HPDE6-E6E7 (cell line): ENCODE measurements at regions not wholly inside any gene's neighbourhood (a gene's known extent, or its start where the extent isn't known, plus 50 kb on each side); places are given as distances from the start of the nearest gene placed in this dataset.

ENCODE experiments used
- DNase-seq: peaks from one replicate; pipeline ENCODE4 v3.0.0; 2011; ENCODE audit warnings: missing footprints; ENCODE audit errors: extremely low spot score

DNA sequence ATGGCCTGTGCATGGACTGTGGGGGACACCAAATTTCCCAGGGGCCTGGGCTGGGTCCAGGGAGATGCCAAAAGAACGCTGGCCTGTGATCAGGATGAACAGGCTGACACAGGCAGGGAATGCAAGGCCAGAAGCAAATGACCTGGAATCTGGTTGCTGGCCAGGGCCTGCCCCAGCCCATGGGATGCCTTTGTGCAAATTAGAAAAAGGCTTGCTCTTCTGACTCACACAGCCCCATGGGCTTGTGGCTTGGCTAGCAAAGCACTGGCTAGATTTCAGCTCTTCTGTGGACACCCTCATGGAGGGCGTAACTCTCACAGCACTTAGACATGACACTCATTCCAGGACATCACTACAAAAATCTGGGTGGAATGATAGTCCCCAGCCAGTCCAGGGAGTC is 356.0 kb downstream of the SHQ1 start:
- DNase-seq, result peak; percentile 40

DNA sequence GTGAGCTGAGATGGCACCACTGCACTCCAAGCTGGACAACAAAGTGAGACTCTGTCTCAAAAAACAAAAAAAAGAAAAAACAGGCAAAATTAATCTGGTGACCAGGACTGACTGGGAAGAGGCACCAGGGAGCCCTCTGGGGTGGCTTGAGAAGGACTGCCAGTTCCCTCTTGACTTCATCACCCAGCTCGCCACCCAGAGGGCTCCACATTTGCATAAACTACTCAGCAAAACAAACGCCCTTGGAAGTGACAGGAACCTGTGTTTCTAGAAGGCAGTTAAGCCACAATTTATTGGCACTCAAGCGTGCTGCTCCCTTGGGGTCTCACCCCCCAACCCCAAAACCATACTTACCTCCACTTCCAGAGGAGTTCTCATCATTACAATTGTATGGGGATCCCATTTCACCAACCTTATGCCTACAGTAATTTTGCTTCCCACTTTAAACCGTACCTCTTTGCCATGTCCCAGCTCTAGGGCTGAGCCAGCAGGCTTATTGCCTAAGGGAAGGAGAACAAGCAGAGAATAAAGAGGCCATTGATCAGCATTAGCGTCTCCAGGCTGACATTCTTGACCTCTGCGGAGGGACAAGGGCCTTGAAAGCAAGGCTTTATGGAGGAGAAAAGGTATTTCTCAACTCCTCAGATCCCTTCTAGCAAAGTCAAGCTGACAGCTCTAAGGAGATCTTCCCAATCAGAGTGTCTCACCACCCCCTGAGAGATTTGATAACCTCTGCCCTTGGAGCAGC is 357.4 kb downstream of the SHQ1 start:
- DNase-seq, result no peak

DNA sequence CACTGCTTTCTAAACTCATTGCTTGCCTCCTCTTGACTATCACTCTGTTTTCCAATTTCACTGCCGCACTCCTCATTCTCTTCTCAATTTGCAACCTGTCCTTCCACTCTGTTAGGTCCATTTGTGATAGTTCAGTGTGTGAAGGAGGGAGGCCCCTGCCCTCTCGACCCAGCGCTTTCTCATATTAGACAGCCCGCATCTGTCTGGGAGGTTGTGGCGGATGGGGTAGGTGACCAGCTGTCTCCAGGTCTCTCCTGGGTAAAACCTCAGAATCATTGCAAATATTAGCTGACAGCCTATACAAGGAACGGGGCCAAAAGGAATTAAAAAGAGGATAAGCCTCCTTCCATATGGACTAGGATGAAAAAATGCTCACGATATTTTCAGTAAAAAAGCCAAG is 358.3 kb downstream of the SHQ1 start:
- no peak for DNase-seq

DNA sequence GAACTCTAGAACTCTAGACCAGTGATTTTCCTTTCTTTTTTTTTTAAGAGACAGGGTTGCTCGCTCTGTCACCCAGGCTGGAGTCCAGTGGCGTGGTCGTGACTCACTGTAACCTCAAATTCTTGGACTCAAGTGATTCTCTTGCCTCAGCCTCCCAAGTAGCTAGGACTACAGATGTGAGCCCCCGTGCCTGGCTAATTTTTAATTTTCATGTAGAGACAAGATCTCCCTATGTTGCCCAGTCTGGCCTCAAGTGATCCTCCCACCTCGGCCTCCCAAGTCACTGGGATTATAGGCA is 359.6 kb downstream of the SHQ1 start:
- no peak for DNase-seq

DNA sequence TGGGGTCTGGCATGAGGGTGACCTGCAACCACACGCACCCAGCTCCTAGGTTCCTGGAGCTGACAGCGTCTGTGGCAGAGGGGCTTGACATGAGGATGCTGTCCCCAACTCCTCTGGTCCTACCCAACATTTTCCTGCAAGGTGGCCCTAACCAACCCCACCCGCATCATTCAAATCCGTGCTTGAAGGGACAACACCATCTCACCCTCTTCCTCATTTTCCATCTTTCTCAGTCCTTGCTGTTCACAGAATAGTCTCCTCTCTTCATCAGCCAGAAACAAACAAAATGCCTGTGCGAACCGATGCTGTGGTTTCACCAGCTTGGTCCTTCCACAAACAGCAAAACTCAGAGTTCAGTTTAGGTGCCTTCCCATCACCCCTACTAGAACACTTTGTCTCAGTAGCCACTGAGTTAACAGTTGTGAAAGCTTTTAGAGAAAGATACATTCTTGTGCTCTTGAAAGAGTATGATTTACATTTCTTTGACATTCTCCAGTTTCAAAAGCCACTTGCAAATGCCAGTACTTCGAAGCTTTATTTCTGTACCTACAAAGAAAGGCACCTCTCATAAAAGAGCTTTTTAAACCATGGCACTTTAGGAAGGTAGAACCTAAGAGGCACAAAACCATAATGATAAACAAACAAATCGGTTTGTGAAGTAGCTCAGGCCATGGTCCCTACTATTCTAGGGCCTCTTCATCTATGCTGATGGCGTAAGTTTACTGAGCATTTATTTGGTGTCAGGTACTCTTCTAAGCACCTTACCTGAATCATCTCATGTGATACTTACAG is 360.1 kb downstream of the SHQ1 start:
- no peak for DNase-seq

DNA sequence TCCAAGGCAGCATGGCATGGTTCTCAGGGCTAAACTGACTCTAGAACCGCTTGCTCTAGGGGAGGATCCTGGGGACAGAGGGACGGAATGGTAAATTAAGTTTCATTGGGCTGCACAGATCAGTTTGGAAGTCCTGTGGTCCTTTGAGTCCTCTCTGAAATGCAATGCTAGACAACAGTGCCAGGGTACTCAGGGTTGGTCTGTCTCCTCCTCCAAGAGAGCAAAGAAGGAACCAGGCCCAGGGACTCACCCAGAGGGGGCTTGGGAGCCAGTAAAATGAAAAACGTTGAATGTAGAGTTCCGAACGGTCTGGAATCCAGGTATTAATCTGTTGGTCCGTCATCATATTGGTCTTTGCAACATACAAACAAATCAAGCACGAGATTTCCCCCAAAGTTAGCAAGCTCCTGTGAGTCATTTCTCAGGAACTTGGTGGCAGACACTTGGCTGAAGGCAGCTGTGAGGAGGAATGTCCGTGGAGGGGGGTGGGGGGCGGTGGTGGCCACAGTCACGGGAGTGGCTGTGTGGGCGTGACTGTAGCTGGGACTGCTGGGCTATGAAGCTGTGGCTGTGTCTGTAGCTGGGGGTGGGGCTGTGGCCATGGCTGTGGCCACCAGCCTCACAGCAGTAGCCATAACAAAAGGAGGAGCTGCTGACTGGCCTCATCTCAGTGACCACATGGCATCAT is 361.0 kb downstream of the SHQ1 start:
- peak; percentile 1 for DNase-seq

DNA sequence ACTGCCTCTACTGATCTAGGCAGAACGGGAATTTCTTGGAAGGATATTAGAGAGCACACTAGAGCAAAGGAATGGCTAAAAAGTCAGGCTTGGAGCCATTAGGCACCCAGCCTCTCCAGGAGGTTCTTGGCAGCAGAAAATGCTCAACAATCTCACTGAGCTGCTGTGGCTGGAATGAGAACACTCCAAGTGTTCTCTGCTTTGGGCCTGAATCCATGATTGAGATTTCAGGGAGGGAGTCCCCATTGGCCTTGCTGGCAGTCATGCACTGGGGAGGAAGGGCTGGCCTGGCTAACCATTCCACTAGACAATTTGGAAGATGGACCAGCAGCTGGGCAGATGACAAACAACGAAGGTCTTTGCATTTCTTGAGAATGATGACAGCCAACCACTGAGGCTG is 362.6 kb downstream of the SHQ1 start:
- DNase-seq, result no peak

DNA sequence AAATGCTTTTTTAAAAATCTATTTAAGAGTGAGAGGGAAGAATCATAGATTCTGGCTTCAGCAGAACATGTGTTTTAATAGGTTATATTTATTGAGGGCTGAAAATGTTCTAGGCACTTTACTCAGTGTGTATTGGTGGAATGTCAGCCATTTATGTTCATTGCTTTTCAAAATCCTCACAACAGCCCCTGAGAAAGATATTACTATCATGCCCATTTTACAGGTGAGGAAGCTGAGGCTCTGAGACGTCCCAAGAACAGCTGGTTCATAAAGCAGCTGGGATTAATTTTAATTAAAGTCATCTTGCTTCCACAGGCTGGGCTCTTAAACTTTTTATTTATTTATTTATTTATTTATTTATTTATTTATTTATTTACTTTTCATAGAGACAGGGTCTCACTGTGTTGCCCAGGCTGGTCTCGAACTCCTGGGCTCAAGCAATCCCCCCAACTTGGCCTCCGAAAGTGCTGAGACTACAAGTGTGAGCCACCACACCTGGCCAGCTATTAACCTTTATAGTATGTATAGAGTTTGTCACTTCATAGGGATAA is 364.6 kb downstream of the SHQ1 start:
- DNase-seq, result no peak

DNA sequence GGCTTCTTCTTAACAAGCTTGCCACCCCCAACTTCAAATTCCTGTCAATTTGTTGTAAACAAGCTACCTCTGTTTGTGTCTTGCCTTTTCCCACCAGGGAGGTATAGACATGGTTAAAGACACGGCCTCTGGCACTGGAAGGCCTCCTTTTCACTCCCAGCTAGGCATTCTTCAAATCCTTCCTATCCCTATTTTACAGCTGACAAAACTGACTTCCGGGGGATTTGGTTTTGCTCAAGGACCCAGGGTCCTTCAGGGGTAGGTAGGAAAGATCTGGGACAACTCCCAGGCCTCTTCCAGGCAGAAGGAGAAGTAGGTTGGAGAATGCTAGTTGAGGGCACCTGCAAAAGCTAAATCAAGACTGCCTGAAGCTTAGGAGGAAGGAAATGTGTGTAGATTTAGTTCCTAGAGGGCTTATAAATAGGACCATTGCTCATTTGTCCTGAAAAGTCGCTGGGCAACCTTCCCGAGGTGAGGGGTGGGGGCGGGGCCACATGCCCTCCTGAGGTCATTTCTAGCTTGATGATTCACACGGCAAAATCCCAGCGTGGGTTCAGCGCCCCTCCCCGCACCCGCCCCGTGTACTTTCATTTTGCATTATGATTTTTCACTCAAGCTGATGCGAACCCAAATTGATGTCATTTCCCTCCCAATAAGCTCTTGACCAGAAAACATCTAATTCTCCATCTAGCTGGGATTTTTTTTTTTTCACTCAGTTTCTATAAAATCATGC is 365.5 kb downstream of the SHQ1 start:
- peak; percentile 33 for DNase-seq

DNA sequence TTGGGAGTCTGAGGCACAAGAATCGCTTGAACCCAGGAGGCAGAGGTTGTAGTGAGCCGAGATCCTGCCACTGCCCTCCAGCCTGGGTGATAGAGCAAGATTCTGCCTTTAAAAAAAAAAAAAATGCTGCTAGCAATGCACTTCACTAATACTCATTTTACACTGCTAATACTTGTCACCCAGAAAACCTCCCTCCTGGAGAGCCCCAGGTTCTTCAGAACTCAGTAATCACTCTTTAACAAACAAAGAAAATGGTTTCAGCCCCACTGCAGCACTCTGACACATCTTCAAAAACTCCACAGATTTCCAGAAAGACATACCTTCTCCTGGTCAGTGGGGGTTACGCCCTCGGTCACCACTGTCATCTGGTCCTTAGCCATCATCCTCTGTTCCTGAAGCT is 366.7 kb downstream of the SHQ1 start:
- DNase-seq, result no peak

DNA sequence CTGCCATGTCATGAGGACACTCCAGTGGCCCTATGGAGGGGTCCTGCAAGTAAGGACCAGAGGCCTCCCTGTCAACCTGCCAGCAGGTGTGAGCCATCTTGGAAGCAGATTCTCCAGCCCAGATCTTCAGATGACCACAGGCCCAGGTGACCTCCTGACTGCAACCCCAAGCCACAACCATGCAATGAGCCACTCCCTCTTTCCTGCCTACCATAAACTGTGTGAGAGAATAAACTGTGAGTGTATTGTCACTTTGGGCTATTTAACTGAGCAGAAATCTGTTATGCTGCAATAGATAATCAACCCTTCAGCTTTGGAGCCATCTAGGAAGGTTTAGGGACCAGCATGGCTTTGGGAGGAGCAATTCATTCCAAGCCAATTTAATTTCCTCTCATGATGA is 367.9 kb downstream of the SHQ1 start:
- no peak for DNase-seq

DNA sequence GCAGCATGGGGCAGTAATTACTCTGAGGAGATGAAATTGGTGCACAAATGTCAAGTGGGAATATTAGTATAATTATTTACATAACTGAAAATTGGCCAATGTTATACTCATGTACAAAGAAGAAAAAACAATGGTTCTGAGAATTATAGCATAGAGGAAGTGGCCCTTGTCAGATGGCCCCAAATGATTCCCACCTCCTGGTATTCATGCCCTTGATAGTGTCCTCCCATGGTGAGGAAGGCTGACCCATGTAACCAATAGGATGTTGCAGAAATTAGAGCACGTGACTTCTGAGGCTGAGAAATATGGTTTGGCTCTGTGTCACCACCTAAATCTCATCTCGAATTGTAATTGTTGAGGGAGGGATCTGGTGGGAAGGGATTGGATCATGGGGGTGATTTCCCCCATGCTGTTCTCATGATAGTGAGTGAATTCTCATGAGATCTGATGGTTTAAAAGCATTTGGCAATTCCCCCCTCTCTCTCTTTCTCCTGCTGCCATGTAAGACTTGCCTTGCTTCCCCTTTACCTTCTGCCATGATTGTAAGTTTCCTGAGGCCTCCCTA is 368.5 kb downstream of the SHQ1 start:
- no peak for DNase-seq

DNA sequence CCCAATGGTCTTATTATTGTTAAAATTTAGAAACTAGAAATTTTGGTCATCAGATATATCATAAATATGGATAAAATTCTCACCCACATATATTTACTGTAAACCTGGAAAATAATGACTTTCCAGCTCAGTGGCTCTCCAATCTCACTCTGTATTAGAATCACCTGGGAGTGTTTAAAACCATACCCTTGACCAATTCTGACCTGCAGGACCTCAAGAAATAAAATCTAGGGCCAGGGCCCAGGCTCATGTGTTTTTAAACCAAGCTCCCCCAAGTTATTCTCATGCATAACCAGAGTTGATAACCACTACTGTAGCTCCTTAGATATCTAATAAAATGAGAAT is 372.1 kb downstream of the SHQ1 start:
- no peak for DNase-seq

DNA sequence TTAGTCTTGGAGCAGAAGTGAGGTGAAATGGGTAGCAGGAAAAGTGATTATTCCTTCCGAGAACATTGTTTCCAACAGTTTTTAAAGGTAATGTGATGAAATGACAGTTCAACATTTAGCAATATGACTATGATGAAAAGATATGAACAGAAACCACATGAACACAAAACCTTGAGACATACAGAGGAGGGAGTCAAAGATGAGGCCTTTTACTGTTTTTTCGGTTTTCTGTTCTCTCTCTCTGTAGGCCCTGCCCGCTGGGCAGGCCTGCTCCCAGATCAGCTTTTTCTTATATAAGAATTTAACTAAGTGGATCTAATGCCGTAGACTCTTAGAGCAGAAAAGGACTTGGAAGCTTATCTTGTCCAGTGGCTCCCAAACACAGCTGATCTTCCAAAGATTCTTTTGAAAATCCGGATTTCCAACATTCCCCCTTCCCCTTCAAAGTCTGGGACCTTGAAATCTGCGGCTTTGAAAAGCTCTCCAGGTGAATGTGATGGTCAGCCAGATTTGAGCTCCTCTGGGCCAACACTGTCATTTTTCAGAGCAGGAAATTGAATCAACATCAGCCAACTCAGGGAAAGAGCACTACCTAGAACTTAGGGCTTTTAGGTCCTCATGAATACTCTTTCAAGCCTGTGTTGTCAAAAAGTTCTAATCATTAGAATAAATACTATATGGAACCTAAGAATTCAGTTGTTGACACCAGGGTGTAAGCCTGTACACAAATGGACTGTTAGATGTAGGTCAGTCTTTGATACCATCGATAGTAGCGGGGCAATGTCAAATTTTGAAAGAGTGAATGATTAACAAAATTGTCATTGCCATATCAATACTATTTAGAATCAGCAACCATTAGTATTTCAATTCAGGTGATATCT is 372.7 kb downstream of the SHQ1 start:
- DNase-seq, result no peak

DNA sequence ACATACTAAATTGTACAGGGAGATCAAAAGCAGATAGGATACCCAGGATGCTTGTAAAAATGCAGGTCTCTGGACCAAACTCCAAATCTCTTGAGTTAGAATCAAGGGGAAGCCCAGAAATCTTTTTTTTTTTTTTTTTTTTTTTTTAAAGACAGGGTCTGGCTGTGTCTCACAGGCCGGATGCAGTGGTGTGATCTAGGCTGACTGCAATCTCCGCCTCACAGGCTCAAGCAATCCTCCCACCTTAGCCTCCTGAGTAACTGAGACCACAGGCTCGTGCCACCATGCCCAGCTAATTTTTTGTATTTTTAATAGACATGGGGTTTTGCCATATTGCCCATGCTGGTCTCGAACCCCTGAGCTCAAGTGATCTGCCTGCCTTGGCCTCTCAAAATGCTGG is 373.5 kb downstream of the SHQ1 start:
- DNase-seq, result no peak

DNA sequence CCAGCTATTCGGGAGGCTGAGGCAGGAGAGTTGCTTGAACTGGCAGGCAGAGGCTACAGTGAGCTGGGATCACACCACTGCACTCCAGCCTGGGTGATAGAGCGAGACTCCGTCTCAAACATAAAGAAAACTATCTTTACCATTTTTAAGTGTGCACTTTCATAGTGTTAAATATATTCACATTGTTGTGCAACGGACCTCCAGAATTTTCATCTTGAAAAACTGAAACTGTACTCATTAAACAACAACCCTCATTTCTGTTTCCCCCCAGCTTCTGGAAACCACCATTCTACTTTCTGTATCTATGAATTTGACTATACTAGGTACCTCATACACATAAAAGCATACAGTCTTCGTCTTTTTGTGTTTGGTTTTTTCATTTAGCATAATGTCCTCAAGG is 375.1 kb downstream of the SHQ1 start:
- DNase-seq, result no peak

DNA sequence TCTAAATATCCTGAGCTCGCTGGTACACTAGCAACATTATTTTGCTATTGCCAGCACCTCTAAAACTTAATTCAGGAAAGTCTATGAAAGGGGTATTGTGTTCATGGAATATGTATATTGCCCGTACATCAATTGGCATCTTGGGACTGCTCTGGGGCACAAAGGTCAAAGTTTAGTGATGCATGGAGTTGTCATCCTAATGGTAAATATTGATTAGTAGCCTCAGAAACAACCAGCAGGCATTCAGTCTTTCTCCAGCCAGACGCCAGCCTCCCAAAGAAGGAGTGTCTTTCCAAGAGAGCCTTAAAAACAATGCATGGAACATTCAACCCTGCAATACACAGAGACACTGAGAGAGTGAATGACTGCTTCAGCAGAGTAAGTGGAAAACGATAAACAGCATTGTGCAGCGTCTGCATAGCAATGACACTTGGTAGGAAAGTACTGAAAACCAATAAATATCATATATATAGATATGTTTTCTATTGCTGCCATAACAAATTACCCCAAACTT is 377.3 kb downstream of the SHQ1 start:
- no peak for DNase-seq

DNA sequence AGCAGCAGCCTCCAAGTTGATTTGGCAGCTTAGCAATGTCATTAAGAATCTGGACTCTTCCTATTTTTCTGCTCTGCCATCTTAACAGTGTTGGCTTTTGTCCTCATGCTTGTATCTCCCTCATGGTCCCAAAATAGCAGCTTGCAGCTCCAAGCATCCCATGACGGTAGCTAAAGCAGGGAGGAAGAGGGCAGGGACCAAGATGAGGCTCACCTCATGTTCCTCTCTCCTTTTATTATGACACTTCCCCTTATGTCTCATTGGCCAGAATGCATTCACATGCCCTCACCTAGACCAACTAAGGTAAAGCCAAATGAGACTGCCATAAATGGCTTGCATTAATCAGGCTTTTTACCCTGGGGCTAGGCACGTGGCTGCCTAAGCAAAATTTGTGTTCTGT is 382.4 kb downstream of the SHQ1 start:
- DNase-seq, result no peak

DNA sequence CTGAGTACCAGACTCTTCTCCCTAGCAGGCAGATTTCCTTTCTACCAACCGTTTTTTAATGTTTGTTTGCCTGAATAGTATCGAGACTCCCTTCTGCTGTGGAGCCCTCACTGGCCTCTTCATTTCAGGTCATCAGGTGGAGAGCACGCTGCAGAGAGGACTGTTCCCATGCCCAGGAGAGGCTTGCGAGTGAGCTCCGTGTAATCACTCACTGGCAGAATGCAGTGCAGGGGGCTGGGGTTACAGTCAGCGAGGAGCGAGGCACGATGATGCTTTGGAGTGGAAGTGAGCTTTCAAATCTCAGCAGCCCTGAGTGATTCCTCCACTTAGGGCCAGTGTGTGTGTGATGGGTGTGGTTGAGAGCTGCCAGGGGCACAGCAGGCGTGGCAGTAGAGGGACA is 385.2 kb downstream of the SHQ1 start:
- no peak for DNase-seq

DNA sequence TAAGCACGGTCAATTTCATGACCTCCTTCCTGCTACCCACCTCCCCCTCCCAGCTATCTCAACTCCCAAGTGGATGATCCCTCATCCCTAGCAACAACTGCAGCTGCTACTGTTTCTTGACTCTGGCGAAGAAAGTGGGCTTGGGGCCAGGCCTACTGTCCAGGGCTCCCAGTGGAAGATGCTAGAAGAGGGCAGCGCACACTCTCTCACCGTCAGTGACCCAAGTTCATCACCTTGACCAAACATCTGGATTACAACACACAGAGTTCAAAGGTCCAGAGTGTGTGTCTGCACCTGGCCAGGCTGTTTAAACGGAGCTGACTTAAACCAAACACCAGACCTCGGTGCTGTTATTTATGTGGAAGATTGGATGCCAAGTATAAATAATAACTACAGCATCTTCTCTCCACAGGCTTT is 385.6 kb downstream of the SHQ1 start:
- DNase-seq, result no peak

DNA sequence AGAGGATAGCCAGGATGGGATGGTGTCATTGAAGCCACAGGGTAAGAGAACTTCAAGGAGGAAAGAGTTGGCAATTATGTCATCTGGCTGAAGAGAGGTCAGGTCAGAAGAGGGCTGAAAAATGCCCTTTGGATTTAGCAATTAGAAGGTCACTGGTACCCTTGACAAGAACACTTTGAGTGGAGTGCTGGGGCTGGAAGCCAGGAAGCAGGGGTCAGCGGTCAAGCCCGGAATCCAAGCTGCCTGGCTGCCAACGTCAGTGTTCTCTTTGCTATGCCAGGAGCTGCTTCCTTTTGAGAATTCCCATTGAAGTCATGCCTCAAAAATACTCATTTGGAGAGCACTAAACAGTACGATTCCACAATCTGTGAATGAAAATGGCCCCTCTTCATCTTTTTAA is 386.5 kb downstream of the SHQ1 start:
- DNase-seq, result no peak
